NB4 (cell line): ENCODE measurements at regions not wholly inside any gene's neighbourhood (a gene's known extent, or its start where the extent isn't known, plus 50 kb on each side); places are given as distances from the start of the nearest gene placed in this dataset.

ENCODE experiments used
- CTCF ChIP-seq: IDR thresholded peaks from one replicate; pipeline ENCODE4 v1.5.1; 2012; ENCODE audit warnings: low read depth, low read length
- MAX ChIP-seq: IDR thresholded peaks from 2 replicates; pipeline ENCODE4 v1.6.1; 2011; ENCODE audit warnings: low read depth, low read length
- POLR2A ChIP-seq: IDR thresholded peaks from 2 replicates; pipeline ENCODE4 v1.6.1; 2011; ENCODE audit warnings: mild to moderate bottlenecking; ENCODE audit not compliant: insufficient read length; ENCODE audit errors: extremely low read depth

DNA sequence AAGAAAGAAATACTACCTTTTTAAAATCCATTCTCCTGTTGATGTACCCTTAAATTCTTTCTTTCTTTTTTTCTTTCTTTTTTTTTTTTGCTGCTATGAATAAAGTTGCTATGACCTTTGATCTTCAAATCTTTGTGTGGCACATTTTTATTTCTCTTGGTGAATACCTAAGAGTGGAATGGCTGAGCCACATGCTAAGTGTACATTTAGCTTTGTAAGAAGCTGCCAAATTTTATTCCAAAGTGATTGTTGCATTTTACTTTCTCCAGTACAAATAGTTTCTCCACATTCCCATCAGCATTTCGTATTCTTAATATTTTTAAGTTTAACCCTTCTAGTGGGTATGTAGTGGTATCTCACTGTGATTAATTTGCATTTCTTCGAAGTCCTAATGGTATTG is 88.8 kb upstream of the RAB27B start:
- no peak for TF ChIP-seq CTCF
- TF ChIP-seq MAX = no peak
- TF ChIP-seq POLR2A = no peak
